Peyer's patch (tissue), 4 donors: ENCODE measurements at regions not wholly inside any gene's neighbourhood (a gene's known extent, or its start where the extent isn't known, plus 50 kb on each side); places are given as distances from the start of the nearest gene placed in this dataset.

Experiments
- POLR2A ChIP-seq, 2 donors: fragments of 450-650 bp; IDR thresholded peaks; one replicate each; pipeline ENCODE4 v1.5.1; 2017; ENCODE audit warnings: antibody characterized with exemption in 2 of 2, mild to moderate bottlenecking in 2 of 2, moderate library complexity in 2 of 2
- TF ChIP-seq, protein P1 (sequence below), 6 experiments: fragments of 450-650 bp in 4 of 6; fragments of 200-600 bp in 2 of 6; sonication (generic) in 1 of 6; IDR thresholded peaks; one replicate each; pipeline ENCODE4 v1.5.1; 2017 to 2019; ENCODE audit warnings: antibody characterized with exemption in 6 of 6, mild to moderate bottlenecking in 3 of 6, moderate library complexity in 1 of 6

DNA sequence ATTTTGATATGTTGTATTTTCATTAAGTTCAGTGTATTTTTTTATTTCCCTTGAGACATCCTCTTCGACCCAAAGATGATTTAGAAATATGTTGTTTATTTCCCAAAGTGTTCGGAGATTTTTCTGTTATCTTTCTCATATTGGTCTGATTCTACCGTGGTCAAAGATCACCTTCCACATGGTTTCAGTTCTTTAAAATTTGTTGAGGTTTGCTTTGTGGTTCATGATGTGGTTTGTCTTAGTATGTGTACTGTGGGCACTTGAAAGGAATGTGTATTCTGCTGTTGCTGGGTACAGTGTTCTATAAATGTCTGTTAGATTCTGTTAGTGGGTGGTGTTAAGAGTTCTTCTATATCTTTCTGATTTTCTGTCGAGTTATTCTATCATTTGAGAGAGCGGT is 103.4 kb upstream of the FHIT start:
- TF ChIP-seq, protein P1, sequence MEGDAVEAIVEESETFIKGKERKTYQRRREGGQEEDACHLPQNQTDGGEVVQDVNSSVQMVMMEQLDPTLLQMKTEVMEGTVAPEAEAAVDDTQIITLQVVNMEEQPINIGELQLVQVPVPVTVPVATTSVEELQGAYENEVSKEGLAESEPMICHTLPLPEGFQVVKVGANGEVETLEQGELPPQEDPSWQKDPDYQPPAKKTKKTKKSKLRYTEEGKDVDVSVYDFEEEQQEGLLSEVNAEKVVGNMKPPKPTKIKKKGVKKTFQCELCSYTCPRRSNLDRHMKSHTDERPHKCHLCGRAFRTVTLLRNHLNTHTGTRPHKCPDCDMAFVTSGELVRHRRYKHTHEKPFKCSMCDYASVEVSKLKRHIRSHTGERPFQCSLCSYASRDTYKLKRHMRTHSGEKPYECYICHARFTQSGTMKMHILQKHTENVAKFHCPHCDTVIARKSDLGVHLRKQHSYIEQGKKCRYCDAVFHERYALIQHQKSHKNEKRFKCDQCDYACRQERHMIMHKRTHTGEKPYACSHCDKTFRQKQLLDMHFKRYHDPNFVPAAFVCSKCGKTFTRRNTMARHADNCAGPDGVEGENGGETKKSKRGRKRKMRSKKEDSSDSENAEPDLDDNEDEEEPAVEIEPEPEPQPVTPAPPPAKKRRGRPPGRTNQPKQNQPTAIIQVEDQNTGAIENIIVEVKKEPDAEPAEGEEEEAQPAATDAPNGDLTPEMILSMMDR (IDR thresholded peaks at IDR 0.05): no peak
- no peak for TF ChIP-seq POLR2A (IDR thresholded peaks at IDR 0.05)
